Activated CD4-positive, alpha-beta T cell treated with anti-CD3 and anti-CD28 coated beads, Interleukin-2, amount 50 U/mL, for 4 hours (primary cell): ENCODE measurements at regions not wholly inside any gene's neighbourhood (a gene's known extent, or its start where the extent isn't known, plus 50 kb on each side); places are given as distances from the start of the nearest gene placed in this dataset.
"Not testable (repeated sequence)": the region's sequence is repeated elsewhere in the genome, so short reads cannot be mapped to it uniquely, and the experiment has no call there.

Source experiments
- DNase-seq, 2 experiments: peaks; one replicate each; pipeline ENCODE4 v3.0.0-alpha.2; 2020

- no peak for DNase-seq
Measured at GRCh38 chr3:110969229-110970211, 102.1 kb upstream of the NECTIN3 start.

DNA sequence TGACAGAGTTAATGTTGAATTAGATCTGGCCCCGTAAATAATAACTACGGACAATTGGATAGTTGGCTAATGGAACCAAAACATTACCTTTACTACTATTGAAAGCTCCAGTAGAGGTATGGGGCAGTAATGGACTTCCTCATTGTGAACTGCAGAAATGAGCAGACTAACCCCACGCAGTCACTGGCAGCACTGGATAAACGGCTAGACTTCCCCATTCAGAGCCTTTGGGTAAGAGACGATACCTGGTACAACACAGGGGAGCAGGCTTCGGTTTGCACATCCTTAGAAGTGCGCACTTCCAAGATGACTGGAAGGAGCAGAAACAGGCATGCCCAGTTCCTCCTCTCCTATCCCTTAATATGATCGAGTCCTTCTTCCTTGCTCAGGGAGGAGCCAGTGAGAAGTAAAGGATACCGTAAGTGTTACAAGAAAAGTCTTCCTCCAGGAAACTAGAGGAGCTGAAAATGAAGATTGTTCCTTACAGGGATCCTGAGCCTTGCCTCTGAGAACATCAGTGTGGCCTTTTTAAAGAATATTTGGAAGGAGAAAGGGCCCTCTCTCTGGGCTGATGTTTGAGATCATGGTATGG, 100.5 kb upstream of the NECTIN3 start:
- DNase-seq: no peak

DNA sequence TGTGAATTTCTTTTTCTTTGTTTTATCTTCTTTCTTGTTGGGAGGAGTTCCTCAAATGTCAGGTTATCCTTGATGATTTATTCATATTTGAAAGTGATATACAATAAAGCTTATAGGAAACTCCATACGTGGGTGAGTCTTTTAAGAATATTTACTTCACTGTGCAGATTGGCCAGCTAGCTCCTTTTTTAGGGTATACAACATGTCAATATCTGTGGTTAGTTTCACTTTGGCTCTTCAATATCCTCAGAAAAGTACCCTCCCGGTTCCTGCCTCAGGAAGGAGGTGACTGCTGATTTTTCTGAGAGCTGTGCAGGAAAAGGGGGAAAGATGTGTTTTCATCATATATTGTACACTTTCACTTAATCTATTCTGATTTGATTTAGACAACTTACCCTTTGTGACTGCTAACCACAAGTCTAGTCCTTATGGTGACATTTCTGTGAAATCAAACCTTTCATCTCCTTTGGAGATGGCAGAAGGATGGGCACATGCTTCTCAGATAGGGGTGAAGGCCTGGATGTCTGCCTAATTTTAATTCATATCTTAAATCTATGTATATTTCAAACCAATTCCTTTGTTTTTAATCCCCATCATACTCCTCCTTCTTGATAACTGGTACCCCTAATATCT, 98.2 kb upstream of the NECTIN3 start:
- no peak for DNase-seq

GRCh38 chr3:110974902-110975301, 96.7 kb upstream of the NECTIN3 start:
- DNase-seq: no peak

- no peak for DNase-seq
Measured at GRCh38 chr3:110984456-110985250, 87.0 kb upstream of the NECTIN3 start.

DNA sequence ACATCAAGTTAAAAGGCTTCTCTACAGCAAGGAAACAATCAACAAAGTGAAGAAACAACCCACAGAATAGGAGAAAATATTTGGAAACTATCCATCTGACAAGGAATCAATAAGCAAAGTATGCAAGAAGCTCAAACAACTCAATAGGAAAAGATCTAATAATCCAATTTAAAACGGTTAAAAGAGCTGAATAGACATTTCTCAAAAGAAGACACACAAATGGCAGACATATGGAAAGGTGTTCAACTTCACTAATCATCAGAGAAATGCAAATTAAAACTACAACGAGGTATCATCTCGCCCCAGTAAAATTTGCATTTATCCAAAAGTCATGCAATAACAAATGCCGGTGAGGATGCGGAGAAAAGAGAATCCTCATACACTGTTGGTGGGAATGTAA, 82.2 kb upstream of the NECTIN3 start:
- DNase-seq: no peak

GRCh38 chr3:110995461-110996231, 76.0 kb upstream of the NECTIN3 start:
- DNase-seq: no peak

GRCh38 chr3:110998766-110999165, 72.8 kb upstream of the NECTIN3 start:
- not testable (repeated sequence) for DNase-seq

- not testable (repeated sequence) for DNase-seq
Measured at GRCh38 chr3:111006485-111006884, 65.1 kb upstream of the NECTIN3 start.

DNA sequence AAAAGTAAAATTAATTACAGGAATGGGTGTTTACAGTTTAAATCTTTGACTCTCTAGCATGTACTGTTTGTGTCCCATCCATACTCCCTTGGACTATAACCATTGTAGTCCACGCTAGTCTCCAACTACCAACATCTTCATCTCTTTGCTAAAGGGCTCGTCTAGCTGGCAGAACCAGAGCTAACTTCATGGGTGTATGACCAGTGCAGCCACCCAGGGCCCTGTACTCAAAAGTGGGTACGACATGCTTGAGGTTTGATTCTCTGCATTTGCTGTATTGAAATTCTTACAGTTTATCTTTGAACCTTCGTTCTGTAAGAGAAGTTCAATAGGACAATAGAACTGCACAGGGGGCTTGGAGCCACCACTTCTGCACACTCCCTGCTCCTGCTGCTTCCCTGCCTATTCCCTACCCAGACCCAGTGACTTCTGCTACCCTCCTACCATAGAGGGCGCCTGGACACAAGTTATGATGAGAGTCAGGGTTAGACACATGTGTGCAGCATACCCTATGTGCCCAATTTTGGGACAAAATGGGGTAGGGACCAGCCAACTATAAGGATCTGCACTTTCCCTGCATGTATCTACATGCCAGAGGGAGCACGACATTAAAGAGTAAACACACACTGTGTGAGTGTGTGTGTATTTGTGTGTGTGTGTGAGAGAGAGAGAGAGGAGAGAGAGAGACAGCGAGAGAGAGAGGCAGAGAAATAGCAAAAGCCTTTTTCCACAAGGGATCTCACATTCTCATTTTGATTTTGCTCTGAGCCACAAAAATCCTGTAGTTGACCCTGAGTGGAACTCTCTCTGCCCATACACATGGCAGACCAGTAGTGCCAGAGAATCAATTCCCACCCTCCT, 59.0 kb upstream of the NECTIN3 start:
- DNase-seq: no peak
